ENCODE measurements at regions not wholly inside any gene's neighbourhood (a gene's known extent, or its start where the extent isn't known, plus 50 kb on each side); places are given as distances from the start of the nearest gene placed in this dataset.

DNA sequence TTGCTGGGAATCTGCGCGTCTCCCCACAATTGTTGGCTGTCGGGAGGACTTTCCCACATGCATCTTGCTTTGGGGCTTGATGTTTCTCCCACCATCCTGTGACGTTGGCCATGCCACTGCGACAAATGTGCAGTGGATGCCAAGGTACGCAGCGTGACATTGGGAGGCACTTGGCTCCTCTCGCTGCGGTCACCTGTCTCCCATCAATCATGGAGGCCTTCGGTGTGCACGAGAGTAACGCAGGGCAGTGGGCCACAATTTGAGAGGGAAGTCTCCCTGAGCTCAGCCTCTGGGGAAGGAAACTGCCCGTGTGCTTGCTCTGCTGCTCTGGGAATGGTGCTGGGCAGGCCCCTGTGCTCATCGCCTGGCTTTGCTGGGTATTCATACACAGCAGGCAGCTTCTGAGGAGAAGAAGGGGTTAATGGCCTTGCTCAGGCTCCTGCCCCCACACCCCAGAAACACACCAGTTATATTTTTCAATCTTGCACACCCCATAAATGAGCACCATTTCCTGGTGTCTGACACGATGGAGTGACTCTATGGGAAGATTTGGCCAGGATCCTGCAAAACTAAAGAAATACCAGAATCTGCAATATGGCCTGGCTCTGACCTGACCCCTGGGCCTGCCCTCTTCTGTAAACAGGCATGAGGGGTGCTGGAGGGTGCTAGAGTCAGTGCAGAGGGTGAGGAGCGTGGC is 153.5 kb downstream of the ADAMTS15 start:
- Histone ChIP-seq H4K20me1 (ENCODE audit: control insufficient read depth, insufficient read depth, insufficient read length) (no peaks in the 10 kb centered on the region), H3K4ac (ENCODE audit: low read depth, low read length) (no peak overlapping the region), H3T11ph (ENCODE audit: low read length) (no peak overlapping the region), H3K79me2 (ENCODE audit: insufficient read depth, low read length) (no peaks in the 10 kb centered on the region), H3K56ac (ENCODE audit: insufficient read length, low read depth, low read length) (no peak overlapping the region), H2BK20ac (ENCODE audit: low read depth, low read length, poor library complexity, severe bottlenecking) (no peak overlapping the region), H3K9me3 (ENCODE audit: control insufficient read depth, low read depth, low read length) (no peaks in the 10 kb centered on the region), H3K9ac (ENCODE audit: extremely low read depth, insufficient read length, low read length) (no peak overlapping the region), H2BK5ac (ENCODE audit: insufficient read length, low read length) (no peak overlapping the region), H3K27ac (ENCODE audit: insufficient read length, low read depth, low read length) (no peak overlapping the region), H3K4me2 (ENCODE audit: insufficient read depth, insufficient read length, low read length) (no peak overlapping the region), H2BK120ac (ENCODE audit: low read depth, low read length, poor library complexity, severe bottlenecking) (no peak overlapping the region), H2BK15ac (ENCODE audit: low read depth, low read length) (no peak overlapping the region), H4K5ac (ENCODE audit: insufficient read length, low read depth, low read length) (no peak overlapping the region), H3K79me1 (ENCODE audit: insufficient read depth, low read depth, low read length, poor library complexity, severe bottlenecking) (no peaks in the 10 kb centered on the region), H3K23ac (ENCODE audit: insufficient read length, low read depth, low read length) (no peak overlapping the region), H3K14ac (ENCODE audit: insufficient read depth, low read length) (peak overlapping the region; percentile 21; the same call in 1 of the 2 replicates), H3K27me3 (ENCODE audit: insufficient read depth, low read length) (no peaks in the 10 kb centered on the region), H3K4me1 (ENCODE audit: insufficient read depth, low read length) (peaks cover 14% of the 10 kb centered on the region; the same call in 1 of the 2 replicates), H3K23me2 (ENCODE audit: insufficient read length, low read depth, low read length, poor library complexity, severe bottlenecking) (no peaks in the 10 kb centered on the region), H2AFZ (ENCODE audit: low read length) (no peak overlapping the region), H3K18ac (ENCODE audit: insufficient read length, low read depth, low read length) (no peak overlapping the region), H4K8ac (replicated peaks; ENCODE audit: insufficient read length, low read depth, low read length) (no peak overlapping the region), H2BK12ac (ENCODE audit: insufficient read length, low read depth, low read length) (no peak overlapping the region), H2AK5ac (ENCODE audit: insufficient read length, low read length) (no peak overlapping the region), H4K91ac (ENCODE audit: insufficient read length, low read depth, low read length) (no peak overlapping the region)
- Mint-ChIP-seq H3K4me3 (no peak overlapping the region), H3K27me3 (ENCODE audit: low read depth) (no peaks in the 10 kb centered on the region; the same call in none of the 2 replicates), H3K27ac (no peak overlapping the region), H3K4me1 (peaks cover 26 to 28% of the 10 kb centered on the region in 2 experiments), H3K9me3 (peaks cover 0 to 5% of the 10 kb centered on the region in 2 experiments; a peak in 2 of 5 replicates), H3K36me3 (ENCODE audit: insufficient read depth in 1 of 3, low read depth in 3 of 3) (peaks cover 0 to 3% (median 0%) of the 10 kb centered on the region in 3 experiments; a peak in 2 of 7 replicates)
- peak; percentile 11 for DNase-seq
- no peak for TF ChIP-seq CTCF (conservative IDR thresholded peaks at IDR 0.05)
- no CpG with 5 or more reads among the region's 16 CpGs for WGBS (ENCODE audit: extremely low coverage, insufficient read length, low lambda C conversion rate)

Data from H9 (cell line).